H1 (cell line): ENCODE measurements at regions not wholly inside any gene's neighbourhood (a gene's known extent, or its start where the extent isn't known, plus 50 kb on each side); places are given as distances from the start of the nearest gene placed in this dataset.

Experiments
- CTCF ChIA-PET: fragments of 300-600 bp; sonication (Branson Sonifier 250); formaldehyde crosslinking; loops from one replicate; lab custom pipeline; 2021; ENCODE audit not compliant: partially characterized antibody; lab: Charles Lee
- POLR2A ChIA-PET: fragments of 300-600 bp; sonication (Branson Sonifier 250); formaldehyde crosslinking; loops from one replicate; lab custom pipeline; 2021; ENCODE audit warnings: inconsistent platforms; ENCODE audit not compliant: partially characterized antibody; lab: Charles Lee
- DNase-seq, 2 experiments: peaks; one replicate each; pipeline versions ENCODE4 v3.0.0 to v3.0.0-alpha.2; 2010 to 2022; ENCODE audit warnings: low spot score in 2 of 2, low read depth in 1 of 2, mixed read lengths in 1 of 2
- FAIRE-seq: peaks from 2 replicates; lab custom pipeline; 2011; peaks lifted over from hg19 to GRCh38; lab: Jason Lieb, UNC
- H2AFZ ChIP-seq: 2 replicates; pipeline ENCODE4 v1.8.1; 2012; ENCODE audit warnings: low read length, inconsistent platforms
- H2AK5ac ChIP-seq: 2 replicates; pipeline ENCODE4 v1.6.1; 2013; ENCODE audit warnings: low read depth, low read length
- H2BK120ac ChIP-seq: replicated peaks from 2 replicates; pipeline ENCODE3; 2013; ENCODE audit warnings: low read depth, low read length, inconsistent platforms
- H2BK12ac ChIP-seq: 2 replicates; pipeline ENCODE4 v1.6.1; 2013; ENCODE audit warnings: low read depth, low read length
- H2BK15ac ChIP-seq: 2 replicates; pipeline ENCODE4 v1.6.1; 2013; ENCODE audit warnings: low read length
- H2BK20ac ChIP-seq: 2 replicates; pipeline ENCODE4 v1.6.1; 2013; ENCODE audit warnings: low read length
- H2BK5ac ChIP-seq: 2 replicates; pipeline ENCODE4 v1.6.1; 2013; ENCODE audit warnings: low read depth, low read length
- H3K14ac ChIP-seq: 2 replicates; pipeline ENCODE4 v1.6.1; 2013; ENCODE audit warnings: inconsistent platforms; ENCODE audit not compliant: insufficient read length
- H3K18ac ChIP-seq: 2 replicates; pipeline ENCODE4 v1.6.1; 2013; ENCODE audit warnings: low read length; ENCODE audit errors: extremely low read depth
- H3K23ac ChIP-seq: 2 replicates; pipeline ENCODE4 v1.6.1; 2013; ENCODE audit warnings: inconsistent platforms; ENCODE audit not compliant: insufficient read length
- H3K23me2 ChIP-seq: 2 replicates; pipeline ENCODE4 v1.6.1; 2013; ENCODE audit warnings: low read depth, low read length
- H3K27ac ChIP-seq: 2 replicates; pipeline ENCODE4 v1.6.1; 2011; ENCODE audit warnings: low read depth, low read length, inconsistent platforms
- H3K27me3 ChIP-seq, 4 experiments: replicated peaks in 1 of 4; 1 replicate in 1 of 4; 2 replicates in 3 of 4; pipeline versions ENCODE4 v1.6.1 to v1.8.1; 2011 to 2013; ENCODE audit warnings: low read length in 3 of 4, mild to moderate bottlenecking in 3 of 4, inconsistent platforms in 2 of 4, mixed read lengths in 2 of 4, moderate library complexity in 1 of 4; ENCODE audit not compliant: control insufficient read depth in 3 of 4, insufficient read depth in 3 of 4; ENCODE audit errors: extremely low read depth in 1 of 4
- H3K36me3 ChIP-seq, 4 experiments: 2 replicates each; pipeline versions ENCODE4 v1.6.1 to v1.8.1; 2011 to 2013; ENCODE audit warnings: mild to moderate bottlenecking in 4 of 4, low read length in 3 of 4, moderate library complexity in 2 of 4, control low read depth in 1 of 4, inconsistent platforms in 1 of 4; ENCODE audit not compliant: insufficient read depth in 4 of 4, control insufficient read depth in 2 of 4
- H3K4ac ChIP-seq: replicated peaks from 2 replicates; pipeline ENCODE3; 2013; ENCODE audit warnings: low read length, low read depth, mixed read lengths, inconsistent platforms; ENCODE audit not compliant: insufficient read length
- H3K4me1 ChIP-seq, 4 experiments: replicated peaks in 1 of 4; 1 replicate in 1 of 4; 2 replicates in 3 of 4; pipeline versions ENCODE4 v1.6.1 to v1.8.1; 2011 to 2013; ENCODE audit warnings: low read length in 3 of 4, inconsistent platforms in 2 of 4, mixed read lengths in 1 of 4; ENCODE audit not compliant: insufficient read depth in 4 of 4, control insufficient read depth in 3 of 4
- H3K4me2 ChIP-seq, 2 experiments: 2 replicates each; pipeline versions ENCODE4 v1.6.1 to v1.8.1; 2011 to 2013; ENCODE audit warnings: low read depth in 2 of 2, low read length in 2 of 2, control low read depth in 1 of 2, inconsistent platforms in 1 of 2, mild to moderate bottlenecking in 1 of 2; ENCODE audit not compliant: insufficient read depth in 1 of 2
- H3K4me3 ChIP-seq, 4 experiments: fragments of 200-600, 300-600 bp in 1 of 4; sonication (generic), shearing (Covaris generic), sonication (Bioruptor Twin) in 1 of 4; 2 replicates each; pipeline versions ENCODE4 v1.5.1 to v1.8.1; 2011 to 2016; ENCODE audit warnings: low read length in 4 of 4, low read depth in 3 of 4, control low read depth in 2 of 4, inconsistent platforms in 2 of 4, mild to moderate bottlenecking in 2 of 4, mixed read lengths in 1 of 4, moderate library complexity in 1 of 4; ENCODE audit not compliant: insufficient read depth in 2 of 4; ENCODE audit errors: extremely low read depth in 1 of 4
- H3K56ac ChIP-seq: replicated peaks from 2 replicates; pipeline ENCODE3; 2013; ENCODE audit warnings: low read depth, mild to moderate bottlenecking, mixed read lengths, low read length, inconsistent platforms; ENCODE audit not compliant: insufficient read length
- H3K79me1 ChIP-seq: 2 replicates; pipeline ENCODE4 v1.6.1; 2013; ENCODE audit warnings: low read depth, low read length, control low read depth
- H3K79me2 ChIP-seq, 2 experiments: 2 replicates each; pipeline versions ENCODE4 v1.6.1 to v1.8.1; 2012 to 2013; ENCODE audit warnings: low read length in 2 of 2, mild to moderate bottlenecking in 2 of 2, inconsistent platforms in 1 of 2; ENCODE audit not compliant: insufficient read depth in 2 of 2, control insufficient read depth in 1 of 2
- H3K9ac ChIP-seq, 4 experiments: replicated peaks in 1 of 4; 1 replicate in 1 of 4; 2 replicates in 3 of 4; pipeline versions ENCODE4 v1.6.1 to v1.8.1; 2011 to 2013; ENCODE audit warnings: low read depth in 3 of 4, low read length in 3 of 4, control low read depth in 2 of 4, mild to moderate bottlenecking in 2 of 4, moderate library complexity in 2 of 4, inconsistent platforms in 1 of 4; ENCODE audit errors: extremely low read depth in 1 of 4
- H3K9me3 ChIP-seq, 2 experiments: 2 replicates each; pipeline versions ENCODE4 v1.6.1 to v1.8.1; 2012 to 2013; ENCODE audit warnings: mild to moderate bottlenecking in 2 of 2, moderate library complexity in 2 of 2, control low read depth in 1 of 2, inconsistent platforms in 1 of 2, low read depth in 1 of 2, low read length in 1 of 2, mixed read lengths in 1 of 2; ENCODE audit not compliant: insufficient read depth in 2 of 2
- H4K20me1 ChIP-seq, 2 experiments: replicated peaks in 1 of 2; 2 replicates each; pipeline versions ENCODE3 to v1.8.1; 2011 to 2013; ENCODE audit warnings: inconsistent platforms in 2 of 2, low read length in 2 of 2, mild to moderate bottlenecking in 1 of 2; ENCODE audit not compliant: insufficient read depth in 2 of 2, control insufficient read depth in 1 of 2
- H4K5ac ChIP-seq: 2 replicates; pipeline ENCODE4 v1.6.1; 2013; ENCODE audit warnings: low read length, low read depth, mixed read lengths, inconsistent platforms; ENCODE audit not compliant: insufficient read length
- H4K8ac ChIP-seq: 2 replicates; pipeline ENCODE4 v1.8.0; 2013; ENCODE audit warnings: mild to moderate bottlenecking, moderate library complexity, low read length, inconsistent platforms; ENCODE audit not compliant: insufficient read depth; ENCODE audit errors: extremely low read depth
- H4K91ac ChIP-seq: replicated peaks from 2 replicates; pipeline ENCODE3; 2013; ENCODE audit warnings: low read length, mixed read lengths, inconsistent platforms; ENCODE audit not compliant: insufficient read length
- GTF2F1 ChIP-seq: IDR thresholded peaks from 2 replicates; pipeline ENCODE4 v1.6.1; 2012; ENCODE audit warnings: low read depth, low read length, improper control_type of control experiment, borderline replicate concordance
- KDM4A ChIP-seq: IDR thresholded peaks from one replicate; pipeline ENCODE4 v1.7.1; 2012; ENCODE audit warnings: low read depth, mild to moderate bottlenecking, moderate library complexity, low read length, inconsistent platforms; ENCODE audit not compliant: severe bottlenecking
- NANOG ChIP-seq: IDR thresholded peaks from 2 replicates; pipeline ENCODE4 v1.6.1; 2011; ENCODE audit warnings: low read length, low read depth, mild to moderate bottlenecking, inconsistent platforms; ENCODE audit not compliant: insufficient read depth, poor library complexity, severe bottlenecking
- WGBS, 2 experiments: shearing (Covaris generic) in 1 of 2; methylation state at CpG; one replicate each; pipeline versions ENCODE4 v1.1.6 to v1.1.7; 2013 to 2015; ENCODE audit warnings: low lambda C conversion rate in 2 of 2, mixed read lengths in 2 of 2, inconsistent platforms in 1 of 2, low coverage in 1 of 2, missing lambda C conversion rate in 1 of 2; ENCODE audit not compliant: insufficient replicate concordance in 2 of 2, insufficient coverage in 1 of 2, insufficient read length in 1 of 2; ENCODE audit errors: extremely low coverage in 1 of 2, missing lambda C conversion rate in 1 of 2; 5-methylcytosine and 5-hydroxymethylcytosine counted together

- H4K20me1 ChIP-seq: no peaks in the 10 kb centered on the region
- H3K4me2 ChIP-seq: peak overlapping the region; percentile 38 to 69; a peak in 3 of 4 replicates
- ChIA-PET POLR2A (interaction anchor here (0.6 kb wide), 1 partner anchor 12 kb away, joined by 3 read pairs; no protein-coding TSS in a partner anchor), CTCF (interaction anchor here (0.6 to 2.2 kb wide), 8 partner anchors 11 to 573 kb away, joined by 3 to 9 read pairs (median 4); no protein-coding TSS in a partner anchor)
- peak overlapping the region; percentile 76; the same call in 1 of the 2 replicates for H2AFZ ChIP-seq
- no peak overlapping the region for H3K56ac ChIP-seq
- no peaks in the 10 kb centered on the region for H3K79me1 ChIP-seq
- H3K79me2 ChIP-seq: no peaks in the 10 kb centered on the region
- WGBS, 2 experiments: 59% methylated on average over 2 of the region's 2 CpGs; no CpG with 5 or more reads in 1 of the 2 experiments
- H3K4ac ChIP-seq: no peak overlapping the region
- 0 out of 2 replicates have a peak overlapping the region, but pooled peaks have one; percentile 30 for H2AK5ac ChIP-seq
- no peak overlapping the region for H3K23ac ChIP-seq
- no peak overlapping the region for H4K91ac ChIP-seq
- DNase-seq (no peak), FAIRE-seq (no peak)
- H4K5ac ChIP-seq: no peak overlapping the region
- 0 out of 2 replicates have a peak overlapping the region, but pooled peaks have one; percentile 15 for H2BK20ac ChIP-seq
- H3K9ac ChIP-seq: no peak overlapping the region
- no peaks in the 10 kb centered on the region for H3K27me3 ChIP-seq
- H4K8ac ChIP-seq: no peak overlapping the region
- H3K18ac ChIP-seq: no peak overlapping the region
- no peaks in the 10 kb centered on the region for H3K9me3 ChIP-seq
- peaks cover 3 to 7% (median 6%) of the 10 kb centered on the region in 4 experiments; a peak in 5 of 7 replicates for H3K4me1 ChIP-seq
- H3K27ac ChIP-seq: no peak overlapping the region
- H2BK120ac ChIP-seq: no peak overlapping the region
- no peaks in the 10 kb centered on the region; the same call in 1 of the 2 replicates for H3K23me2 ChIP-seq
- no peak overlapping the region for H2BK5ac ChIP-seq
- H3K14ac ChIP-seq: no peak overlapping the region
- H2BK12ac ChIP-seq: peak overlapping the region; percentile 54; the same call in 1 of the 2 replicates
- no peak overlapping the region for H2BK15ac ChIP-seq
- H3K4me3 ChIP-seq: peak overlapping the region in 1 of 4 experiments; percentile 53; a peak in 1 of 8 replicates
- no peaks in the 10 kb centered on the region for H3K36me3 ChIP-seq
- TF ChIP-seq GTF2F1: no peak
- no peak for TF ChIP-seq KDM4A
- TF ChIP-seq NANOG: no peak
These were observed 101.5 kb upstream of the CPNE4 start for GRCh38 chr3:132136334-132136716.
